ENCODE measurements at regions not wholly inside any gene's neighbourhood (a gene's known extent, or its start where the extent isn't known, plus 50 kb on each side); places are given as distances from the start of the nearest gene placed in this dataset.

GRCh38 chr17:65442691-65443090 is 118.8 kb downstream of the AXIN2 start:
- no peak for DNase-seq

DNA sequence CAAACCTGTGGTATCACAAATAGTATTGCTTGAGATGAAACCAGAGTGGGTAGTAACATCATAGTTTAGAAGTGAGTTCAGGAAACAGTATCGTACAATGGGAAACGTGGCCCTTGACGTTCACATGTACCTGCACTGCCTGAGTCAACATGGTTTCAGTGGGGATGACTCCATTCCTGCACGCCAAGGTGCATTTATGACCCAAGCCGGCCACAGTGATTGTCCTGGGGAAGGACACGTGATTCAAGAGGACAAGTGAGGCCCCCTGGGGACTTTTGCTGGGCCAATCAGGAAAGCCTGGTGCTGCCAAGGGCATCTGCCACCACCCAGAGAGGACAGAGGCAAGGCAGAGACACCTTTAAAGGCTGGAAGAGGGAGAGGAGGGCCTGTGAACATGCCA is 119.2 kb downstream of the AXIN2 start:
- DNase-seq: no peak

- DNase-seq: no peak
Observed at GRCh38 chr17:65441053-65441605, 120.3 kb downstream of the AXIN2 start.

DNA sequence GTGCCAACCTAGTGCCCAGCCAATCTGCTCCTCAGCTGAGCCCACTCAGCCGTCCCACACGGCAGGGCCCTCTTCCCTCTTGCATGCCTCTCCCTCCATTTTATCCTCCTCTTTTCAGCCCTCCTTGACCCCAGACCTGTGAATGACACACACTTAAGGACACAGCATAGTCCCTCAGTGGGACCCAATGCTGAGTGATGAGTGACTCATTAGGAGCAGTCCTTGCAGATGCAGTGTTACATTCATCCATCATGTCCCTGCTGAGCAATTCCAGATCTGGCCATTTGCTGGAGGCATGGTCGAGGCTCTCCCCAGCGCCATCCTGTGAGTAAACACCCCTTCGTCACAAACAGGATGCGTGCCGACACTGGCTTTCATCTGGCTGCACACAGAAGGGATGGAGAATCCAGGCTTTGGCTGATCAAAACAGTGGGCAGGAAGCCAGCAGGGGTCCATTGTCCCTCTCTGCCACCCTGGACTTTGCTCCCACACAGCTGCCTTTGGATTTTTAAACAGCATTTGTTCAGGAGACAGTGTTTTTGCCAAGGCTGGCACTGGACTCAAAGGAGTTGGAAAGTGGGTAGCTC is 122.6 kb downstream of the AXIN2 start:
- DNase-seq: no peak

GRCh38 chr17:65438173-65438572 is 123.3 kb downstream of the AXIN2 start:
- no peak for DNase-seq

GRCh38 chr17:65436871-65437270 is 124.6 kb downstream of the AXIN2 start:
- no peak for DNase-seq

- no peak for DNase-seq
Observed at GRCh38 chr17:65434878-65435277, 126.6 kb downstream of the AXIN2 start.

DNA sequence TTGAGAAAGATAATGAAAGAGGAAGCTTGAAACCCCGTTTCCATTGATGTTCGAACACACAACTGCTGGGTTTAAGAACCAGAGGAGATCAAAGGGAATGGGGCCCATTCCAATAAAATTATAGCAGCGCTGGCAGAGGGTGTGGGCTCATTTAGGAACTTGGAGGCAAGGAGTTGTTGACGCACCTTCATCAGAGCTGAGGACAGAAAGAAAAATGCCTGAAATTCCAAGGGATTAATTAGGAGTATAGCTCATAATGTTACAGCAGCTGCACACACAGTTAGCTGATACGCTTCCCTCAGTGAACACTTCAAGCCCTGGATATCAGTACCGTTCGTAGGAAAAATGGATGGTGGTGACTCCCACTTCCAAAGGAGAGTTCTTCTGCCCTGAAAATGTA is 127.2 kb downstream of the AXIN2 start:
- no peak for DNase-seq

DNA sequence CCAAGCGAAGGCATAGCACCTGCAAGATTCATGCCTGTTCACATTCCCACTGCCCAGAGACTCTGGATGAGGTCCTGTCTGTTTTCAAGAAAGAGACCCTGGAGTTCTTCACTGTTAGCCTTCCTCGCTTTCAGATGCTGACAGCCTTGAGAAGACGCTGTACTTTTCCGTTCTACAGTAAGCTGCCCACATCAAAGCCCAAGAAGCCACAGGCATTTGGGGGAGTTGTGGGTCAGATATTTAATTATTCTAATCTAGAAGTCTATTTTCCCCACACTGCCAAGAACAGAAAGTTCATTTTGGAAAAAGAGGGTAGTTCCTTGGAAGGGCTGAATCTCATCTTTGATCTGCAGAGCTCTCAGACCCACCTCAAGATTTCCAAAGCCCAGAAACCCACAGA is 127.9 kb downstream of the AXIN2 start:
- DNase-seq: no peak

GRCh38 chr17:65433157-65433556 is 128.3 kb downstream of the AXIN2 start:
- DNase-seq: no peak

DNA sequence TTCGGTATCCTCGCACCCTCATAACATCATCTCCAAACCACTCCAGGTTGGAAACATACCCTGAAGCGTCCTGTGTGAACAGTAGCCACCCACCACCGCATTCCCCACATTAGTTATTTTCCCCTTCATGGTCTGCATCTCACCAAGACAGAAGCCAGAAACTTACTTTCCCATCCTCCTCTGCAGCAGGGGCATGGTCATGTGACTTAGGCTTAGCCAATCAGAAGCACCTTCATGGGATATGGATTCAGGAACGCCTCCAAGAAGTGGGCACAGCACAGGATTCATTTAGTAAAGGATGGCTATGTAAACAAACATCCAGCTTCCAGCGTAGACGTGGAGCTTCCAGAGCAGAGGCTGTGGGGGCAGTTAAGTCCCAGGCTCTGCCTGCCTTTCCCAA is 130.3 kb downstream of the AXIN2 start:
- DNase-seq: no peak

- DNase-seq: no peak
Observed at GRCh38 chr17:65430209-65430833, 131.1 kb downstream of the AXIN2 start.

DNA sequence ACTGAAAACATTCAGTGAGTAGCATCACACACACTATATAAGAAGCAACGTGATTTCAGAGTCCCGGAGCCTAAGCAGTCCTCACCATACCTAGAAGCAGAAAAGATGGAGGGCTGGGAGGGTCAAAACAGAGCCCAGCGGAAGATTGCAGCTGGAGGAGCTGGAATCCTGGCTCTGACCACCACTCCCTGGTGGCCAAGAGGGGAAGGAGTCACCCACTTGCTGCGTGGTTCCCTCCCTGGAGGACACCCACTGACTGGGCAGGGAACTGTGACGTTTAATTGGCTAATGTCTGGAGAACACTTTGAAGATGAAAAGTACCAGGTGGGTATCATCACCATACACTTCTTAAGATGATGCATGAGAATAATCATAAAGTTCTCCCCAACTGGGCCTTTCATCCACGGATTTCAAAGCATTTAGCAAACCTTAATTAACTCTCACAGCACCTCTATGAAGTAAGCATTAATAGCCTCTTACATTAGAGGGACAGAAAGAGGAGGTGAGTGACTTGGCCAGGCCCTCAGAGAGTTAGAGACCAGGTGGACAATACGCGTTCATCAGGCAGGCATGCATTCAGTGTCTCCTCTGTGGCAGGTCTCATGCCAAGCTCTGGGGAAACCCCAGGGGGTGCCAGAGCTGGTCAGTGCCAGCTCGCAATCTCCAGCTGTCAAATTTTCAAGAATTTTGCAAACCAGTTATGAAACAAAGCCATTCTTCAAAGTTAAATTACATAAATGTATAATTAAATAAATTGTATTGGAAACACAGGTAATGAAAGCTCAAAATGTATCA is 137.9 kb downstream of the AXIN2 start:
- no peak for DNase-seq

- DNase-seq: no peak
Observed at GRCh38 chr17:65418622-65419021, 142.8 kb downstream of the AXIN2 start.

- DNase-seq: no peak
Observed at GRCh38 chr17:65417406-65418221, 143.8 kb downstream of the AXIN2 start.

DNA sequence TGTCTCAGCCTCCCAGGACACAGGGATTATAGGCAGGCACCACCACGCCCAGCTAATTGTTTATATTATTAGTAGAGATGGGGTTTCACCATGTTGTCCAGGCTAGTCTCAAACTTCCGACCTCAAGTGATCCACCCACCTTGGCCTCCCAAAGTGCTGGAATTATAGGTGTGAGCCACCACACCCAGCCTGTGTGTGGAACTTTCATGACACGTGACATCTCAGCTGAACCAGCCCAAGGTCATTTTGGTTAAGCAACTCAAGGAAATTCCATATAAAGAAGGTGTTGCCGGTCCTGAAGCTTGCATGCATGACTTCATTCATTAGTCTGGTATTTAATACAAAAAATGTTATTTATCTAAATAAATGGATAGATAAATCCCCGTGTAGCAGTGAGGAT is 145.5 kb downstream of the AXIN2 start:
- DNase-seq: no peak

GRCh38 chr17:65413390-65413789 is 148.1 kb downstream of the AXIN2 start:
- DNase-seq: no peak

GRCh38 chr17:65409381-65409780 is 152.1 kb downstream of the AXIN2 start:
- DNase-seq: no peak

GRCh38 chr17:65408050-65408449 is 153.4 kb downstream of the AXIN2 start:
- no peak for DNase-seq

- no peak for DNase-seq
Observed at GRCh38 chr17:65407017-65407416, 154.4 kb downstream of the AXIN2 start.

DNA sequence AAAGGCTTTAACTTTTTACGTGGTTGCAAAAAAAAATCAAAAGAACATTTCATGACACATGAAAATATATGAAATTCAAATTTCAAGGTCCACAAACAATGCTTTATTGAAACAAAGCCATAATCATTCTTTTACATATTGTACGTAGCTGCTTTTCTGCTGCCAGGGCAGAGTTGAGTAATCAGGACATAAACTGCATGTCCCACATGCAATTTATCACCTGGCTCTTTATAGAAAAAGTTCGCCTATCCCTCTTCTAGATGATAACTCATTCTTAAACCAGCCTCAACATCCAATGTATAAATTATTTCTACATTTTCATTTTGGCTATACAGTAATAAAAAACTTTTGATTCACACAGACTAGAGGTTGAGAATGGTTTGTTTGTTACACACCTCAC is 154.9 kb downstream of the AXIN2 start:
- DNase-seq: no peak

DNA sequence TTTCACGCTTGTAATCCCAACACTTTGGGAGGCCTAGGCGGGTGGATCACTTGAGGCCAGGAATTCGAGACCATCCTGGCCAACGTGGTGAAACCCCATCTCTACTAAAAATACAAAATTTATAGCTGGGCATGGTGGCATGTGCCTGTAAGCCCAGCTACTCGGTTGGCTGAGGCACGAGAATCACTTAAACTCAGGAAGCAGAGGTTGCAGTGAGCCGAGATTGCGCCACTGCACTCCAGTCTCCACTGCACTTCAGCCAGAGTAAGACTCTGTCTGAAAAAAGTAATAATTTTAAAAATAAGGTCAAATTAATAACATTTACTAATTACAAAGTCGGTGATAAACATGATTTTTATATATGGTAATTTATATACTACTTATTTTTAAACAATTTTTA is 155.9 kb downstream of the AXIN2 start:
- no peak for DNase-seq

DNA sequence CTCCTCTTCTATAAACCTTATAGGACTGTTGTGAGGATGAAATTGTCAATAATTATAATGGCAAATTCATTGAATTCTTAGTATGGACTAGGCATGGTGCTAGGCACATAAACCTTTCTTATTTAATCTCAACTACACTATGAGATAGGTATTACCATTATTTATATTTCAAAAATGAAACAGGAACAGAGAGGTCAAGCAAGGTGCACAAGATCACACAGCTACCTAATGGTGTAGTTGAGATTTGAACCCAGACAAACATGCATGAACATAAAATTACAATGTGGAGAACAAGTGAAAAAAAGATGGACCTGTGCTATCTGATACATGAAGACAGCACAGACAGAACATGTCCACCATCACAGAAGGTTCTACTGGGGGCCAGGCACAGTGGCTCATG is 156.7 kb downstream of the AXIN2 start:
- no peak for DNase-seq

Data from NCI-H510A (cell line).